Tibial artery (tissue), 4 donors: ENCODE measurements at regions not wholly inside any gene's neighbourhood (a gene's known extent, or its start where the extent isn't known, plus 50 kb on each side); places are given as distances from the start of the nearest gene placed in this dataset.

ENCODE experiments used
- DNase-seq, 2 donors: peaks; one replicate each; pipeline ENCODE4 v3.0.0-alpha.2; 2019
- H3K27ac ChIP-seq, 2 donors: fragments of 200-600 bp; sonication (generic) in 1 of 2; 1 replicate in 1 of 2; 2 replicates in 1 of 2; pipeline ENCODE4 v1.5.1; 2018 to 2019; ENCODE audit warnings: mild to moderate bottlenecking in 1 of 2
- H3K27me3 ChIP-seq, 2 donors: fragments of 200-600 bp; sonication (generic) in 1 of 2; one replicate each; pipeline versions ENCODE4 v1.5.1 to v1.6.0; 2016 to 2019
- H3K36me3 ChIP-seq, 3 donors: fragments of 200-600 bp; sonication (generic) in 2 of 3; one replicate each; pipeline ENCODE4 v1.5.1; 2016 to 2019; ENCODE audit warnings: mild to moderate bottlenecking in 2 of 3
- H3K4me1 ChIP-seq, 4 donors: fragments of 200-600 bp; sonication (generic) in 2 of 4; 1 replicate in 3 of 4; 2 replicates in 1 of 4; pipeline ENCODE4 v1.5.1; 2016 to 2019
- H3K4me3 ChIP-seq, 2 donors: fragments of 200-600 bp; sonication (generic) in 1 of 2; 1 replicate in 1 of 2; 2 replicates in 1 of 2; pipeline ENCODE4 v1.5.1; 2018 to 2019; ENCODE audit warnings: mild to moderate bottlenecking in 2 of 2
- H3K9me3 ChIP-seq, 3 donors: fragments of 200-600 bp; sonication (generic) in 1 of 3; one replicate each; pipeline ENCODE4 v1.5.1; 2016 to 2019
- intact Hi-C: fragments of 100-400 bp; cut with DNase I; formaldehyde crosslinking; loops from one replicate; pipeline ENCODE4 v1.15.0; 2023; ENCODE audit warnings: low total_unique reads
- TF ChIP-seq, protein P1 (sequence below), 2 experiments: fragments of 200-600 bp in 1 of 2; fragments of 450-650 bp in 1 of 2; IDR thresholded peaks; one replicate each; pipeline ENCODE4 v1.5.1; 2017 to 2019; ENCODE audit warnings: antibody characterized with exemption in 2 of 2, mild to moderate bottlenecking in 1 of 2, moderate library complexity in 1 of 2

DNA sequence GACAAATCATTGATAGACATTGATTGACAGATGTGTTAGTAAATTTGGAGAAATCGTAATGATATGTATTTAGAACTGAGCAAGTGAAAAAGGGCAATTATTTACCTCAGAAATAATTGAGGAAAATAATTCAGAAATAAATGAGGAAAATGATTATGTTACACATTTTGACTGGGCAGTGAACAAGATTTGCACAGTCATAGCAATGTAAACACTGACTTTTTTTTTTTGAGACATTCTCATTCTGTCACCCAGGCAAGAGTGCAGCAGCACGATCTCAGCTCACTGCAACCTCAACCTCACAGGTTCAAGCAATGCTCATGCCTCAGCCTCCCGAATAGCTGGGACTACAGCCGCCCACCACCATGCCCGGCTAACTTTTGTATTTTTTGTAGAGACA is 211.7 kb downstream of the SP3 start:
- no peak for DNase-seq
- intact Hi-C loops: no loop called here
- TF ChIP-seq, protein P1, sequence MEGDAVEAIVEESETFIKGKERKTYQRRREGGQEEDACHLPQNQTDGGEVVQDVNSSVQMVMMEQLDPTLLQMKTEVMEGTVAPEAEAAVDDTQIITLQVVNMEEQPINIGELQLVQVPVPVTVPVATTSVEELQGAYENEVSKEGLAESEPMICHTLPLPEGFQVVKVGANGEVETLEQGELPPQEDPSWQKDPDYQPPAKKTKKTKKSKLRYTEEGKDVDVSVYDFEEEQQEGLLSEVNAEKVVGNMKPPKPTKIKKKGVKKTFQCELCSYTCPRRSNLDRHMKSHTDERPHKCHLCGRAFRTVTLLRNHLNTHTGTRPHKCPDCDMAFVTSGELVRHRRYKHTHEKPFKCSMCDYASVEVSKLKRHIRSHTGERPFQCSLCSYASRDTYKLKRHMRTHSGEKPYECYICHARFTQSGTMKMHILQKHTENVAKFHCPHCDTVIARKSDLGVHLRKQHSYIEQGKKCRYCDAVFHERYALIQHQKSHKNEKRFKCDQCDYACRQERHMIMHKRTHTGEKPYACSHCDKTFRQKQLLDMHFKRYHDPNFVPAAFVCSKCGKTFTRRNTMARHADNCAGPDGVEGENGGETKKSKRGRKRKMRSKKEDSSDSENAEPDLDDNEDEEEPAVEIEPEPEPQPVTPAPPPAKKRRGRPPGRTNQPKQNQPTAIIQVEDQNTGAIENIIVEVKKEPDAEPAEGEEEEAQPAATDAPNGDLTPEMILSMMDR (IDR thresholded peaks at IDR 0.05): no peak

DNA sequence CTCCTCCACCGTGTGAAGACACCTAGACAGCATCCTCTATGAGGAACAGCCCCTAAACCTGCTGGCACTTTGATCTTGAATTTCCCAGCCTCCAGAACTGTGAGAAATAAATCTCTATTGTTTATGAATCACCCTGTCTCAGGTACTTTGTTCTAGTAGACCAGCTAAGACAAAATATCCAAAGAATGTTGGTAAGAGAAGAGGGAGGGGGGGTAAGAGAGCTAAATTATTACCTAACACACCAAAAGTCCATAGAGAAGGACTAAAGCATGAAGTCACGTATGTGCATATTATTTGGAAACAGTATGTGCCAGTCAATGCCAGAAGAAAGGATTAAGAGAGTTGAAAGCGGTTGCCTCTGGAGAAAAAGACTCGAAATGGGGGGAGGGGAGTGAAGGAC is 211.0 kb downstream of the SP3 start:
- H3K36me3 ChIP-seq: no peaks in the 10 kb centered on the region
- TF ChIP-seq, protein P1 (IDR thresholded peaks at IDR 0.05): no peak
- H3K4me3 ChIP-seq: no peak overlapping the region
- no peaks in the 10 kb centered on the region for H3K4me1 ChIP-seq
- intact Hi-C loops: no loop called here
- H3K9me3 ChIP-seq: no peaks in the 10 kb centered on the region
- no peaks in the 10 kb centered on the region for H3K27me3 ChIP-seq
- DNase-seq: no peak
- no peak overlapping the region for H3K27ac ChIP-seq

More for the DNA sequence above, 211.7 kb downstream of the SP3 start:
- Histone ChIP-seq H3K4me3 (no peak overlapping the region), H3K9me3 (no peaks in the 10 kb centered on the region), H3K36me3 (no peaks in the 10 kb centered on the region), H3K4me1 (no peaks in the 10 kb centered on the region), H3K27me3 (no peaks in the 10 kb centered on the region), H3K27ac (no peak overlapping the region)

DNA sequence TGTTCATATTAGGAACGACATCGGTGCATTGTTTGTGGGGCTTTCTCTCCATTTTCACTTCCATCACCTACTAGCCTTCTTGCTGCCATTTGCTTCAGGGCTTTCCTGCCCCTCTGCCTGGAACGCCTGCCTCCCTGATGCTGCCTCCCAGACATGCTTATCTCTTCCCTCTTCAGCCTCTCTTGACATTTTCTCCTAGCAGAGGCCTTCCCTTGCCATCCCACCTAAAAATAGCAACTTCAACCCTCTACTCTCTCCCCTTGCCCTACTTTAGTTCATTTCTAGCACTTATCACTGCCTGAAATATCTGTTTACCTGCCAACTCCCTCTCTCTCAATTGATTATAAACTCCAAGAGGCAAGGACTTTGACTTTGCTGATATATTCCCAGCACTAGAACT is 210.3 kb downstream of the SP3 start:
- Histone ChIP-seq H3K4me3 (no peak overlapping the region), H3K27me3 (no peaks in the 10 kb centered on the region), H3K27ac (no peak overlapping the region), H3K9me3 (no peaks in the 10 kb centered on the region), H3K4me1 (peaks cover 0 to 2% (median under 1%) of the 10 kb centered on the region in 4 donors), H3K36me3 (no peaks in the 10 kb centered on the region)
- no peak for DNase-seq
- intact Hi-C loops: no loop called here
- TF ChIP-seq, protein P1 (IDR thresholded peaks at IDR 0.05): no peak

DNA sequence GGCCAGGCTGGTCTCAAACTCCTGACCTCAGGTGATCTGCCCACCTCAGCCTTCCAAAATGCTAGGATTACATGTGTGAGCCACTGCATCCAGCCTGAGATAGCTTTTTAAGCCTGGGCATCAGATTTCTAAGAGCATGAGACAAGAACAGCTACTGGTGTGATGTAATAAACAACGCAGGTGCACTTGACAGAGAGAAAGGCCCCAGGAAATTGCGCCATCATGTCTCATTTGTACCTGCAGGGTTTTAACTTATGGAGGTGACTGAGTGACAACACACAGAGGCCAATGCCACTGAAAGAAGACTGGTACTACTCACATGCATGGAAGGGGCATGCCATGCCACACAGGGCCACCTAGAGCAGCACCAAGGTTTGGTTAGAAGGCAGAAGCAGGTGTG is 209.4 kb downstream of the SP3 start:
- Histone ChIP-seq H3K27ac (no peak overlapping the region), H3K27me3 (no peaks in the 10 kb centered on the region), H3K9me3 (no peaks in the 10 kb centered on the region), H3K36me3 (no peaks in the 10 kb centered on the region), H3K4me3 (no peak overlapping the region), H3K4me1 (peaks cover 0 to 9% (median 3%) of the 10 kb centered on the region in 4 donors)
- intact Hi-C loops: no loop called here
- TF ChIP-seq, protein P1 (IDR thresholded peaks at IDR 0.05): no peak
- no peak for DNase-seq

DNA sequence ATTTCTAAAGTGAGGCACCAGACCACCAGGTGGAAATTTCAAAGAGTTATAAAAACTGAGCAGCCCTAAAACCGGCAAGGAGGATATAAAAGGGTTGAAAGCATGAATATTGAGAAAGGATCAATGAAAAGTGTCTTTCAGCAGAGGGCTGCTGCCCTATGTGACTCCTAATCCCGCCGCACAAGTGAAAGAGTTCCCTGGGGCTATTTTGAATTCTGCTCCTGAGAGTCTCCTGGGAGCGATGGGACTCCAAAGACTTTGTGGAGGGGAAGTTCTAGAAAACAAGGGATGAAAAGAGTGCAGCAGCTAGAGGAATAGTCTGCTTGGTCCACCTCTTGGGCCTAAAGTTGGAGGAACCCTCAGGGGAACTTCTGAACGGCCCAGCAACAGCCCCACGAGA is 205.2 kb downstream of the SP3 start:
- H3K27me3 ChIP-seq: no peaks in the 10 kb centered on the region
- TF ChIP-seq, protein P1 (IDR thresholded peaks at IDR 0.05): no peak
- H3K27ac ChIP-seq: peak overlapping the region; percentile 22 to 52
- no peak for DNase-seq
- intact Hi-C loops: no loop called here
- H3K9me3 ChIP-seq: no peaks in the 10 kb centered on the region
- peaks cover 0 to 9% (median 3%) of the 10 kb centered on the region in 4 donors for H3K4me1 ChIP-seq
- H3K36me3 ChIP-seq: no peaks in the 10 kb centered on the region
- no peak overlapping the region for H3K4me3 ChIP-seq

DNA sequence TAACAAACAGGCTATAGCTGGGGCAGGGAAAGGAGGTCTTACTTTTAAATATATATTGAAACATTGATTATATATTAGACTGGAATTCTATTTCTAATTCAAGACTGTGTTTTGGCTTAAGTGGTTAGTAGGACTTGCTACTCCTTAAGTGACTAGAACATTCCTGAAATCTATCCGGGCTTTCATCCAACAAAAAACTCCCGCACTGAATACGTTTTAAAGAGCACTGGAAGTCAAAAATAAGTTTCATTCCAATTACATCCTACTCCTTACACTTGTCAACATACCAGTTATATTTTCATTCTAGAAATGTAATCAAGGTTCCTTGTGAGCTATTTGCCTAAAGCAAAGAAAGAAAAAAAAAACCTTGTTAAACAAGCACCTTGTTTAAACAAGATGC is 204.6 kb downstream of the SP3 start:
- intact Hi-C loops: no loop called here
- Histone ChIP-seq H3K36me3 (no peaks in the 10 kb centered on the region), H3K27ac (peak overlapping the region; percentile 22 to 52), H3K4me1 (peaks cover 0 to 9% (median 3%) of the 10 kb centered on the region in 4 donors), H3K27me3 (no peaks in the 10 kb centered on the region), H3K9me3 (no peaks in the 10 kb centered on the region), H3K4me3 (no peak overlapping the region)
- DNase-seq: no peak
- TF ChIP-seq, protein P1 (IDR thresholded peaks at IDR 0.05): no peak
